HL-60 (cell line): ENCODE measurements at regions not wholly inside any gene's neighbourhood (a gene's known extent, or its start where the extent isn't known, plus 50 kb on each side); places are given as distances from the start of the nearest gene placed in this dataset.

ENCODE experiments used
- CTCF ChIP-seq: IDR thresholded peaks from one replicate; pipeline ENCODE4 v1.5.1; 2011; ENCODE audit warnings: low read length, control low read depth, inconsistent platforms; ENCODE audit not compliant: insufficient read depth
- POLR2AphosphoS5 ChIP-seq: IDR thresholded peaks from 2 replicates; pipeline ENCODE4 v1.6.1; 2012; ENCODE audit warnings: low read depth
- REST ChIP-seq: IDR thresholded peaks from 2 replicates; pipeline ENCODE4 v1.6.1; 2012; ENCODE audit warnings: low read depth; ENCODE audit not compliant: insufficient replicate concordance

GRCh38 chr7:41375582-41375981 lies 327.3 kb downstream of the INHBA start:
- TF ChIP-seq CTCF (no peak), POLR2AphosphoS5 (no peak), REST (no peak)
